ENCODE measurements at regions not wholly inside any gene's neighbourhood (a gene's known extent, or its start where the extent isn't known, plus 50 kb on each side); places are given as distances from the start of the nearest gene placed in this dataset.

DNA sequence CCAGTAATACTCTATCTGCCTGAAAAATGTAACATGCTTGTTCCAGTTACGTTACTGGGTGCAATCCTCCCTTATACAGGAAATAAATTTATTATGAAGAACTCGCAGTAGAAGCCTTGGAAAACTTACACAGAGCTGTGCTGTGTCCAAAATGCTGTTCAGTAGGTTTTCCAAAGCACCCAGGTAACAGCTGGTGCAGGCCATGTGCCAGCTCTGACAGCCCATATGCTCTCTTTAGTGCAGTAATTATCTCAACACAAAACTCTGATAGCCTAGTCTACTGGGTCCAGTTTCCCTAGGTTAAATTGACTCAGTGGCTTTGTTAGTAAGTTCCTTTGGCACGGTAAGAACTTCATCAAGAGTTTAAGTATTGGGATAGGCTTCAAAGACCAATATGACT, 120.7 kb upstream of the OBI1 start:
- DNase-seq (no peak), ATAC-seq (no peak)

DNA sequence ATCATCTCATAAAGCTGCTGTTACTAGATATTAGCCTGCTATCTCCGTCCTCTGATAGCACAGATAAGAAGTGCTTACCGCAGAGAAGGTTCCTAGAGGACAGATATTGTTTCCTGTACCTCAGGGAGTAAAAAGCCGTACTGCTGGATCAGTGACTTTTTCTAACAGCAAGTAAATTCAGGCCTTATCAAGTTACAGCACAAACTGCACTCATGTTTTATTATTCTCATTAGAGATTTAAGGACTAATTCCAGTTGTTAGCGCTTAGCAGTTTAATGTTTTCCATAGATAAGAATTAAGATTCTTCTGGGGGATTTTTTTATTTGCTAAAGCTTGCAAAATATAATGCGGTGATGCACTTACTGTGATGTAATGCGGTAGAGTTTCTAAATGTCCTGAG, 119.0 kb upstream of the OBI1 start:
- DNase-seq (no peak), ATAC-seq (no peak)

DNA sequence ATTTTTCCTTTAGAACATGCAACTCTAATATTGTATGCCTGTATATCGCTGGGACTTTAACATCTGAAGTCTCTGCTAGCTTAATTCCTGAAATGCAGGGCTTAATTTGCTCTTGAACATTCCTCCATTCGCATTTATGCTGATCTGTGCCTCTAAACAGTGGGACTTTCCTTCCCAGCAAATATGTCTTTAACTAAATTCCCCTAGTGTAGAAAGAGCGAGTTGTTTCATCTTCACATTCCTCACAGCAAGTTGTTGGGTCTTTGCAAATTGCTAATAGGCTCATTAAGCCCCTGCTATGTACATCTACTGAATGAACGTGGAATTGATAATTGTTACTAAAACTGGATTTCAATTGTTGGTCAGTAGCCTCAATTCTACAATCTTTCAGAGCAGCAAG, 118.4 kb upstream of the OBI1 start:
- DNase-seq = no peak
- ATAC-seq = no peak

DNA sequence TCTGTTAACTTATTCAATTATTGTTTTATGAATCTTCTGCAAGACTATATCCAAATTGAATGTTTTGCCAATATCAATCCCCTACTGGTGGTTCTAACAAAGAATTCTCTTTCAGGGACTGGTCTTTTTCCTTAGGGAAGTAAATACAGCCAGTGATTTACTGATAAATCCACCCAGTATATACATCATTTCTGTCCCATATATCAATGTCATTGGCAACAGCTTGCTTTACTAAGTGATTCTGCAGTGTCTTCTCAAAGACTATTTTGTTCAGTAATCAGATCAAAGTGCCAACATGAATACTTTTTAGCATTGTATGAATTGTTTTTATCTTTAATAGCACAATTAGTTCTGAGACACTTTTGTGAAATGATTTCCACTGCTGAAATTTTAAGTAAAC, 114.0 kb upstream of the OBI1 start:
- ATAC-seq (no peak), DNase-seq (no peak)

DNA sequence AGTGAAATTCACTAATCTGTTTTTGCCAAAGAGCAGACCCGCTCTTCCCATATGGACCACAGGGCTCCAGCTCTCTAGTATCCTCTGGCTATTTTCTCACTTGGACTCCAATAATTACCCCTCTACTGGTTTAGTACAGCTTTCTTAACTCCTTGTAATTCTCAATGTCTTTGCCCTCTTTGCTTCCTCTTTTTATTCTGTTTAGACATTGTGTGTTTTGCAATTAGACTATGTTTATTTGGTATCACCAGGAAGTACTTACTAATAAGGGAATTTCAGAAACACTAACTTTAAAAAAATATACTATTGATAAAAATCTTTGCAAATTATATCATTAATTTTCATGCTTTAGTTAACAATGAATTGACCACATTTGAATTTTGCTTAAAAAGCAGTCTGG, 111.6 kb upstream of the OBI1 start:
- DNase-seq (no peak), ATAC-seq (no peak)

DNA sequence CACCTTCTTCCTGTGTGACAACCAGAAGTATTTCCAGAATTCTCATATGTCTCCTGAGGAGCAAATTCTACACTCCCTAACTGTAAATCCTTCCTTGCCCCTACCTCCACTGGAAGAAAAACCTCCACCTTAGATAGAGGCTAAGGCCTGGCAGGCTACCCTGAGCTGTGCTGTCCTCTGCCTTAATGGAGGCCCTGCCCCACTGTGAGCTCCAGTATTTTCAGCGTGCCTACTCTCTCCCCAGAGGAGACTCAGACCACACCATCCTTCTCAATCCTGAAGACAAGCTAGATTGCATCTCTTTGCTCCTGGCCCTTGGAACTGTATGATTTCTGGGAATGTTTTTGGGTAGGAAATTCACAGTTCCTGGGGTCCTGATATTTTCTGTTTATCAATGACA, 110.0 kb upstream of the OBI1 start:
- DNase-seq = no peak
- no peak for ATAC-seq

DNA sequence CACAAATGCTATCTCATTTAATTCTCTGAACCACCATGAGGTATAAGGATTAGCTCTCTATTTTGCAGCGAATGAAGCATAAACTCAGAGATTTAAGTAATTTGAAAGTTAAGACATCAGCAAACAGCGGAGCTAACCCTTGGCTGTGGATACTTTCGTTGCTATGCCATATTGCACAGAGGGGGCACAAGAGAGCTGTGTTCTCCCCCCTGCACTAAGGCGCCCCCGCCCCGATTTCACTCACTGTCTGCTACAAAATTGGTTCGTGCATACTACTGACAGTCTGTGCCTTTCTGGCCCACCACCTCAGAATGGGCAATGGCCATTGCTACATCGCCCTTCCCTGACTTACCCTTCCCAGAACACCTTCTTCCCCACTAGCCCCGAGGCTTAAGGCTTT, 105.7 kb upstream of the OBI1 start:
- DNase-seq (no peak), ATAC-seq (no peak)

DNA sequence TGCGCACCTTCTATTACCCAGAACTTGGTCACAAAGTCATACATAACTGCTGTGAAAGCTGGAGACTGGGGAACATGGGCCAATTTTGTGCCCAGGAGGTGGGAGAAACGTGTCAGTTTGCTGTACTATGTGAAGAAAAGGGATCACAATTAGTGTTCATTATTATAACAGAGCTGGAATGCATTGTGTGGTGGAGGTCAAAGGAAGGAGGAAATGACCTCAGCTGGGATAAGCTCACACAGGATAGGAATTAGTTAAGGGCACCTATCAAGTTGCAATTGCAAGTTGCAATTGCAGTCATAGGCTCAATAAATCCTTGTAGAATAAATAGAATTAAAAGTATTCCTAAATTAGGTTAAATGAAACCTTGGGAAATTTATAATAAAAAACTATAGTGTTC, 103.9 kb upstream of the OBI1 start:
- DNase-seq (no peak), ATAC-seq (no peak)

DNA sequence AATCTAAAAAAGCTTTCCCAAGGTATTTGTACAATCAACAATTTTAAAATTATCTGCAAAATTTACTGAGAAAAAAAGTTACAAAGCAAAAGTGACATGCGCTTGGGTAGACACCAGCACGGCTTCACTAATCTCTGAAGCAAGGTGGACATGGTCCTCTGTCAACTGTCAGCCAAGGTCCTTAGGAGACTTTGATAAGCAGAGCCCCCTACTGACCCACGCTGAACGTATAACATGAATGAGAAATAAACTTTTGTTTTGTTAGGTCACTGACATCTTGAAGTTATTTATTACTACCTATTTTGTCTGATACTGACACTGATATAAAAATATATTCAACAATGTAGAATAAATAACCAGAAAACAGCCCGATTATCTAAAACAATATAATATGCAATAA, 100.7 kb upstream of the OBI1 start:
- ATAC-seq = no peak
- DNase-seq = no peak

DNA sequence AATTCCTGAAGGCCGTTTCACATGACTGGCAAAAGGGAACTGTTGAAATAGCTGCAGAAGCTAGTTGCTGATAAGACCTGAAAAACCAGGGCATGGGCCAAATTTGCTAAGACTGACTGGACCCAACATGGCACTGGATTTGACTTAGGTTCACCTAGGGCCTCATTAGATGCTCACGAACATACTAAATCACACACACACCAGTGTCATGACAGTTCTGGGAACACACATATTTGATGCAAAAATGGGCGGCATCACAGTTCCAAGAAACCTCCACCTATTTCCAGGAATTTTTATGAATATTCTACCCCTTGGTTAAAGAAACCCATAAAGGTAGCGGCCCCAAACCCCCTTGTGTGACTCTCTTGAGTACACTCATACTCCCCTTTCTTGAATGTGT, 99.6 kb upstream of the OBI1 start:
- no peak for DNase-seq
- ATAC-seq = no peak

DNA sequence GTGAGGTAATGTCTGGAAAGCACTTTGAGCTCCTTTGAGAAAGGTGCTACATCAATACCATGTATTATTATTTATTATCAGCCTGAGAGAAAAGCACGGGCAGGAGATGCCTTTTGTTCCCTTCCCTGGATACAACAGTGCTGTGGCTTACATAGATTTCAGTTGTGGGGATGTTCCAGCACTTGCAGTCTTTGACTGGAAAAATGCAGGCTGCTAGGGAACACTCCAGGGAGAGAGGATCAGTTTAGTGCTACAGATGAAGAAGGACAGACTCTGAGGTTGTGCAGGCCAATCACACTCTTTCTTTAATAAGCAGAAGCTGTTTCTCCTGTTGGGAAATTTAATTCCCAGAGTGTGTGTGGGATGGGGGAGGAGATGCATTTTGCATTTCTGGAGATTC, 94.5 kb upstream of the OBI1 start:
- ATAC-seq = no peak
- DNase-seq = no peak

DNA sequence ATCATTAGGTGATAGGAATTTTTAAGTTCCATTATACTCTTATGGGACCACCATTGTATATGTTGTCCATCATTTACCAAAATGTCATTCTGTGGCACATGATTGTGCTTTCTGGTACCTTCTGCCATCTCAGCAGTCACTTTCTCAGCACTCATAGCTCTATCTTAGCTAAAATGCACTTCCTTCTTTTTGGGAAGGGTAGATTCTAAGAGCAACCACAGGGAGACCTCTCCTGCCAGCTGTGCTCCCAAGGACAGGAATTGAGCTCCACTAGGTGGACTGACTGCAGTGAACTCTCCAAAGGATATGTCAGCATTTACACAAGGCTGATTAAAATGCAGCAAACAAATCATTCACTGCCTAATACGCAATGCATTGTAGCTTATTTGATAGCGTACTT, 91.8 kb upstream of the OBI1 start:
- no peak for DNase-seq
- no peak for ATAC-seq

DNA sequence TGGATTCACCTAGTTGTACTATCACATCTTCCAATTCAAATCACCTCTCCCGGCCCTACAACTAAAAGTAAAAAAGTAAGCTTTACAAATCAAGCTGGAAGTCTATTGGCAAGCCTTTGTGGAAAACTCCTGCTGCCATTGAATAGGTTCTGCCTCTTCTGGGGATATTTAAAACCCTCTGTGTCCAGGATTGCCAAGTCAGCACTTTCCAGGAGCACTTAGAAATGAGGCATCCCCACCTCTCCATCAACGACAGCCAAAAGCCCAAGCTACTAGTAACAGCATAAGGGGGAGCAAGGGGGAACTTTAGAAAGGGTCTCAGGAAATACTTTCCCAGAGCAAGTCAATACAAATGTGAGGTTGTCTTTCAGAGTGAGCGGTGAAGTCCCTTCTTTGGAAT, 85.0 kb upstream of the OBI1 start:
- no peak for ATAC-seq
- DNase-seq = no peak

DNA sequence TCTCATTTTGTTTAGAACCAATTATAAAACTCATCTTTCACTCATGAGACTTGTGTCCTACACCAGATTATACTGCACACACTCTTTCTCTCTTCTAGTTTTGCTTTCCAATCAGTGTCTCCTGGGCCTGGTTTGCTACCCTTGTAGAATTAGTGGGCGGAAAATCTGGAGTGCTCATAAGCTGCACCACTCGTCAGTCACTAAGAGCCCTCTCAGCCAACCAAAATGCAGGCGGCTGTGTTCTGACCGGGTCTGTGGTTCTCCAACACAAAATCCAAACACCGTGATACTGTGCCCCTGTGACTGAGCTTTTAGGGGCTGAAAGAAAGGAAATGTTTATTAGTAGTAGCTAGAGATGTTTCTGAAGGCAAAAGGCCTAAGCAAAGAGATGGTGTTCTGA, 83.7 kb upstream of the OBI1 start:
- no peak for ATAC-seq
- no peak for DNase-seq

DNA sequence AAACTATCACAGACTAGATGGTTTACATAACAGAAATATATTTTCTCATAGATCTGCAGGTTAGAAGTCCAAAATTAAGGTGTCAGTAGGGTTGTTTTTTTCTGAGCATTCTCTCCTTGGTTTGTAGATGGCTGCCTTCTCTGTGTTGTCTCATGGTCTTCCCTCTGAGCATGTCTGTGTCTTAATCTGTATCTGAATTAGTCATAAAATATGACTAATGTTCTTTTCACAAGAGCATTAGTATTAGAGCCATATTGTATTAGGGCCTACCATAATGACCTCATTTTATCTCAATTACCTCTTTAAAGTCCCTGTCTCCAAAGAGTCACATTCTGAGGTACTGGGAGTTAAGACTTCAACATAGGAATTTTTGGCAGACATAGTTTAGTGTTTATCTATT, 77.2 kb upstream of the OBI1 start:
- DNase-seq (no peak), ATAC-seq (no peak)

DNA sequence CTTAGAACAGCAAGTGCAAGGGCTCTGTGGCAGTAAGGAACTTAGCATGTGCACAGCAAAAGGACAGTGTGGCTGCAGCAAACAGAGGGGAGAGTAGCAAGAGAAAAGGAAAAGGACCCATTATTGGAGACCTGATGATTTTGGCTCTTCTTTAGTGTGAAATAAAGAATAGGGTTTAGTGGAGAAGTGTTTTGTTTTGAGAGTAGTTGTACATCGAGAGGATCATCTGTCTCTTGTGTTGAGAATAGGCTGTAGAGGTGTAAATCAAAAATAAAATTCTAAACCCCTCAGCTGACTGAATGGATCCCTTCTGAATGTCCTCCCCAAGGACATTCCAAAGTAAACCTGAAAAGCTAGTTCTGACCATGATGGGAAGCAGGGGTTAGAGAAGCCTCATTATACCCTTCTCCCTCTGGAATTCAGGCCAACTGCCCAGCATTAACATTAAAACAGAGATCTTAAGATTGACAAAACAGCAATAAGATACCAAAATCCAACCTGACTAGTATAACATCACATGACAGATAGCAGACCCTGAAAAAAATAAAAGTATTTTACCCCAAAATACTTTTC, 73.6 kb upstream of the OBI1 start:
- ATAC-seq = no peak
- no peak for DNase-seq

DNA sequence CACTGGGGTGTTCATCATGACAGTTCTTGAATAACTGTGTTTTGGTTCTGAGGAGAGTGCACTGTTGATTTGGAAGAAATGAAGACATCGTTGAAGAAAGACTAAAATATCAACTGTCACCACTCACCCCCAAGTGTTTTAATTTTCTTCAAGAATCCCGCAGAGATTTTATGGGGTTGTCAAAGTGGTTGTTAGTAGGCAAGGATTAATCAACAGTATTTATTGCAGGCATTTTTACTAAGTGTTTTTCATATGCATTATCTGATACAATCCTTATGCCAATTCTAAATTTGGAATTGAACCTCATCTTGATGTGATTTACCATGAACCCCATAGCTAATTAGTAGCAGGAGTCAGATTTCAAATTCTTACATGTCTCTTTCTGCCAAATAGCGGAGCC, 63.7 kb upstream of the OBI1 start:
- ATAC-seq = no peak
- DNase-seq = no peak

DNA sequence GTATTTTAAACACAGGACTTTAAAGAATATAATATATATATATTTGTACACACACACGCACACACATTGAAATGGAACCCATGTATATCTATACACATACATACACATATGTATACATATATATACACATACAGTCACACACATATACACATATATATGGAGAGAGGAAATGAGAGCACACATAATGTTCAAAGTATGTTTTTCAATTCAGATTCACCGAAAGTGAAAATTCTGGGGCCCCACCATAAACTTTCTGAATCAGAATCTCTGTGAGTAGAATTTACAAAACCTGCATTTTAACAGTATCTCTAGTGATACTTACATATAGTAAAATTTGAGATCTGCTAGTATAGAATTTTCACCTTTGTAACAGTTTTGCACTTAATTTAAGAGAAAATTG, 60.4 kb upstream of the OBI1 start:
- ATAC-seq = no peak
- no peak for DNase-seq

DNA sequence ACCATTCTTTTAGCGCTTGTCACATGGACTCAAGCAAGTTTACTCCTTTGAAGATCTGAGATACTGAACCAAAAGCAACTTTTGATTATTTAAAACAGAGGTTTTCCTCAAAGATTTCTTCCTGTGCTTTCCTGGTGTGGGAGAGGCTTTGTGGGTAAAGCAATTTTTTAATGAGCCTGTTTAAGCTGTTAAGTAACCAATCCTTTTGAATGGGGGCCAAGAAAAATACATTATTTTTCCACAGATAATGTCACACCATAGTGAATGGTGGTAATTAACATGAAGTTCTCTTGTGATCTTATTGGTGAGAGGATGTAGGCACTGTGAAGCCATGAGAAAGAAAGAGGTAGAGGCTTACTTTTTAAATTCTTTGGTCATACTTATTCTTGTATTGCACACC, 55.8 kb upstream of the OBI1 start:
- ATAC-seq (no peak), DNase-seq (no peak)

DNA sequence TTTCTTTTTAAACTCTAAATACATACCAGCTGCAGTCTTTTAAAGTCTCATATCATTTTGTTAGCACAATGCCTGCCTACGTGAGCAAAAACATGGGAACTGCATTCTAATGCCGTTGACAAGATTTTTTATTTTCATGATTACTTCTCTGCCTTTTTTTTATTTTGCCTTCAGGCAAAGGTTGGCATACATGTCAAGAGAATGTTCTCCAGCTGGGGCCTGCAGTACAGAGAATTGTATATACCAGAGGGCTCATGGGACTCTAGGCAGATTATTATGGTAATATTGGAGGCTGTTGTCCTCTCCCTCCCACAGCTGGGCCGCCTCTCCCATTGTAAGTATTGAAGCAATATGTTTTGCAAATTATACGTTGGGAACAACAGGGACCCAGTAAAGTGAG, 53.9 kb upstream of the OBI1 start:
- DNase-seq (no peak), ATAC-seq (no peak)

DNA sequence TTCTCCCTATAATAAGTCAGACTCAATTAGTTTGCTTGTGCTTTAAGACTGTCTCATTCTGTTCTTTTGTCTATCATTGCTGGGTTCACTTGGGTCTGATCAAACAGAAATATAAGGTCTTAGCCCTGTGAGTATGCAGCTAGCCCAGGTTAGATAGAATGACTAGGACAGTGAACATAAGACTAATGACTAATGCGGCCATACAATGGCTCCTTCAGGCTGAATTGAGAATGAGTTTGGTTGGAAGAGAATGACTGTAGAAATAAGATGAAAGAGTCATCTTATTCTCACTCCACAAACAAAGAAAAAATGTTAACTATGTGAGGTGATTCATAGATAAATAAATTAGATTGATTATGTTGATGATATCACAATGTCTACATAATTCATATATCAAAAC, 50.1 kb upstream of the OBI1 start:
- ATAC-seq = no peak
- DNase-seq = no peak

All from stimulated activated naive CD8-positive, alpha-beta T cell treated with anti-CD3 and anti-CD28 coated beads, Interleukin-15, Interleukin-2, amounts not matched to agents 100 U/mL and 50 U/mL, for 24 hours (primary cell).